HG03571 (cell line): ENCODE measurements at regions not wholly inside any gene's neighbourhood (a gene's known extent, or its start where the extent isn't known, plus 50 kb on each side); places are given as distances from the start of the nearest gene placed in this dataset.
"Not testable (repeated sequence)": the region's sequence is repeated elsewhere in the genome, so short reads cannot be mapped to it uniquely, and the experiment has no call there.

Experiments used
- ATAC-seq: cut with Tn5 transposase; IDR thresholded peaks from one replicate; pipeline ENCODE4 v1.9.1; 2021; ENCODE audit not compliant: unreplicated experiment

DNA sequence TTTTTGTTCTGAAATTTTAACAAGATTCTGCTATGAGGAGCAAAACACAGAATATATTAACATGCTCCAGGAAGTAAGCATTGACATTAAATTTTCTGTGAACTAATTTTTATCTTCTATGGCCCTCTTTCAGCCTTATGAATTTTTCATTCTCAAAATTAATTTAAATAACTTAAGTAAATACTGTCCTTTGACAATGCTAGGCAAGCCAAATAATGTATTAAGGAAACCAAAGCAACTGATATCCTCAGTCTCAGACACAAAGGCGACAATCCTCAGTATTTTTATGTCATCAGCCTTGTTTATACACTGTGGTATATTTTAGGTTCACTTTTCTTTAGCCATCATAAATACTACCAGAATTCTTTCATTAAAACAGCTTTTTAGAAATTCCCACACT is 159.8 kb downstream of the CGGBP1 start:
- ATAC-seq, result no peak

DNA sequence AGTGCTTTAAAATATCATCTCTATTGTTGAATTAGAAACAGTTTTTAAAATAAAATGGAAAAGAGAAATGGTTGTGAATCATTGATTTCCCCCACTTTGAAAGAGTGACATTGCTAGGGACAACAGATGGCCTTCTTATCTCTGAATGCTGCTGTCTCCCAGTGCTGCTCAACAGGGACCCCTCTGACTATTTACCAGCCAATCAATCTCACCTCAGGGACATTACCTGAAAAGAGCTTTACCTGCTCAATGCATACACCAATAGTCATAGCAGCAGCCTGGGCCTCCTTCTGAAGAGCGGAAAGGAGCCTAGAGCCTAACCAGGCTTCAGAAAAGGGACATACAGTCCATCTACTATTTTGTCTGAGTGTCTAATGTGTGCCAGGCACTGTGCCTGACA is 162.8 kb downstream of the CGGBP1 start:
- no peak for ATAC-seq

DNA sequence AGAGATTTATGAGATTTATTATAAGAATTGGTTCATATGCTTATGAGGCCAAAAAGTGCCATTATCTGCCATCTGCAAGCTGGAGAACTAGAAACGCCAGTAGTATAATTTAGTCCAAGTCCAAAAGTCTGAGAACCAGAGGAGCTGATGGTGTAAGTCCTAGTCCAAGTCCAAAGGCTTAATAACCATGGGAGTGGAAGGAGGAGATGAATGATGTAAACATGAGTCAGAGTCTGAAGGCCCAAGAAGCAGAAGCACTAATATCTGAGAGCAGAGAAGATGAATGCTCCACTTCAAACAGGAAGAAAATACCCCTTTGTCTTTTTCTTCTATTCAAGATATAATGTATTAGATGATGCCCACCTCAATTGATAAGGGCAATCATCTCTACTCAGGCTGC is 185.7 kb downstream of the CGGBP1 start:
- no peak for ATAC-seq

DNA sequence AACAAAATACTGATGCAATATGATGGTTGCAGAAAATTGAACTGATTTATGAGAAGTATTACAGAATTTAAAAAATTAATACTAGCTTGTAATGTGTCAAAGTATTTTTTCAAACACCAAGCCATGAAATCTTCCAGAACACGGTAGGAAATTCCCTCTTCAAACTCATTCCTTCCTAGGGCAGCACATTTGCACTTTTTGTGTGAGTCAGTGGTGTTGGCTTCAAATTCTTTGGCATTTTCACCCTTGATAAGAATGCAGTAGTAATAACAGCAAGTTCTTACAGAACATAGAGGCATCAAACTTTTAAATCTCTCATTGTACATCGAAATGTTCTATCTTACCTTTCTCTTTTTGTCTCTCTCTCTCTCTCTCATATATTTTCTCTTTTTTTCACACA is 191.8 kb downstream of the CGGBP1 start:
- no peak for ATAC-seq

DNA sequence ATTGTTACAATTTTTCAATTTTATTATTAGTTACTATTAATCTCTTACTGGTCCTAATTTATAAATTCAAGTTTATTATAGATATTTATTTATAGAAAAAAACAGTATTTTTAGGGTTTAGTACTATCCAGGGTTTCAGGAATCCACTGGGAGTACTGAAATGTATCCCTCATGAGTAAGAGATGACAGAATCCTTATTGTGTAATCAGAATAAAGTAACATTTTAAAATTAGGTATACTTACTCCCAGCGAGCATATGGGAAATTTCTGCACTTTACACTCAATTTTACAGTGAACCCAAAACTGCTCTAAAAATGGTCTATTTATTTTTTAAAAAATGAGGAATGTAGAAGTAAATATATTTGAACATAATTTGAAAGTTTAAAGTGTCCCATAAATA is 202.7 kb downstream of the CGGBP1 start:
- no peak for ATAC-seq

DNA sequence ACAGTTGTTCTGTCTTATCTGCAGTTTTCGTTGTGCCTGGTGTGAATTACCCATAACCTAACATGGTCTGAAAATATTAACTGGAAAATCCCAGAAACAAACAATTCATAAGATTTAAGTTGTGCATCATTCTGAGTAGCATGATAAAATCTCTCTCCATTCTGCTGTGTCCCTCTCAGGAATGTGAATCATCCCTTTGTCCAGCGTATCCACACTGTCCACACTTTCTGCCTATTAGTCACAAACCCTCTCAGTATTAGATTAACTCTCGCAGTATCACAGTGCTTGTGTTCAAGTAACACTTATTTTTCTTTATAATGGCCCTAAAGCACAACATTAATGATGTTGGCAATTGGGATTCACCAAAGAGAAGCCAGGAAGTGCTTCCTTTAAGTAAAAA is 203.2 kb downstream of the CGGBP1 start:
- no peak for ATAC-seq

DNA sequence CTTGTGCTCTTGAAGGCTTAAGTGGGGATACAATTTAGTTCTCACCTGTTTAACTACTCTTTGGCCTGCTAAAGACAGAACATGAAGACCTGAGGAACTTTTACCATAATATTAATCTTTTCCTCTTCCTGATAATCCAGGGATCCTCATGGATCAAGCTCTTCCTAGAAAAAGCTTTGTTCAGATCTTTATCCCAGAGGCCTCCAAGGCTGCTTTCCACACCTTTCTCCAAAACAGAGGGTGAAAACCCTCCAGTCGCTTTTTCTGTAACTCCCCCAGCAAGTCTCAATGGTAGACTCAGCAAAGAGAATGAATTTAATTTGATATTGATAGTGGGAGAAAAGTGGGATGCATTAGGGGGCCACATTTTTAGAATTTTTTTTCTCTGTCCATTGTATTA is 203.6 kb downstream of the CGGBP1 start:
- ATAC-seq, result no peak

DNA sequence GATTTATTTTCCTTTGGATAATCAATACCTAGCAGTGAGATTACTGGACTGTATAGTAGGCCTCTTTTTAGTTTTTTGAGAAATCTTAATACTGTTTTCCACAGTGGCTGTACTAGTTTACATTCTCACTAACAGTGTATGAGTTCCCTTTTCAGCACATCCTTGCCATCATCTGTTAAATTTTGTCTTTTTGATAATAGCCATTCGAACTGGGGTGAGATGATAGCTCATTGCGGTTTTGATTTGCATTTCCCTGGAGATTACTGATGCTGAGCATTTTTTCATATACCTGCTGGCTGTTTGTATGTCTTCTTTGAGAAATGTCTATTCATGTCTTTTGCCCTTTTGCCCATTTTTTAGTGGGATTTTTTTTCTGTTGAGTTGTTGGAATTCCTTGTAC is 210.8 kb downstream of the CGGBP1 start:
- ATAC-seq, result no peak

DNA sequence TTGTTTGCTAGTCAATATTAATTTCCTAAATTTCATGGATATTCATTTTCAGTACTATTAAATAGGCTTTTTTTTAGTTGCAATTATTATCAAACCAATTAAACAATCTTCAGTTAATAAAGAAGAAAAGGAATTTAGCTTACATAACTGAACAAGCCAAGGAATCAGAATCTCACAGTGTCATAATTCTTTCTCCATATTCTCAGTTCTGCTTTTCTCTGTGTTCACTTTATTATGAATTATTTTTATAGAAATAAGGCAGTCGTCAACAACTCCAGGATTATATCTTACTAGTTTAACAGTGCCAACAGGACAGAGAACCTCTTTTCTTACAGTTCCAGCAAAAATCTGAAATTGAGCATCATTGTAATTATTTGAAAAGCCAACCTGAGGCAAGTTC is 221.7 kb downstream of the CGGBP1 start:
- no peak for ATAC-seq

DNA sequence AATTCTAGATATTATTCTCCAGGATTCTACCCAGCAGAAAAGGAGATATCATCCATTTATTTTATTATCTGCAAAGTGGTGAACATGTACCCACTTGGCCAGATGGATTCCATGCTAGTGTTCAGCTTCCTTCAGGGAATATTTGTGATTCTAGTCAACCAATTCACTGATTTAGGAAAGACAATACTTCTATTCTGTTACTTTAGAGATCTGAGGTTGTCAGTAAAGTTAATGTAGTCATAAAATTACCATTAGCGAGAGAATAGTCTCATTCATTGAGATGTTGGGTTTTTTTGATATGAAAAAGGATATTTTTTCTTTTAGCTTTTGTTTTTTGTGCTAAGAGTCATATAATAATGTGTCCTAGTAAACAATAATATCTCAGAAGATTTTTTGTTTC is 222.8 kb downstream of the CGGBP1 start:
- no peak for ATAC-seq

DNA sequence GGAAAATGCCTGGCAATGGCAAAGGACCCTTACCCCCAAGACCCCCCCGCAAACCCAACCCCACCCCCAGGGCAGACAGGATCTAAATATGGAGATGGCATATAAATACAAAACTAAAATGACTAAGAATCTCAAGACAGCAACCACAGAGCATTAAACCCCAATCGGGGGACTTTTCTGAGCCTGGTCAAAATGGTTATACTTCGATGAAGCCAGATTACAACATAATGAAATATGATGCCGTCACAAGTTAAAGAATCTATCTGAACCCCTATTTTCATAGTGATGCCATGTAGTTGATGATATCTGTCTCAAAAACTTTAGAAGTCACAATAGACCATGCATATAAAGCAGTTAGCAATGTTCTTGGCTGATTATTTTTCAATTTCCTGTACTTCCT is 223.6 kb downstream of the CGGBP1 start:
- ATAC-seq, result no peak

DNA sequence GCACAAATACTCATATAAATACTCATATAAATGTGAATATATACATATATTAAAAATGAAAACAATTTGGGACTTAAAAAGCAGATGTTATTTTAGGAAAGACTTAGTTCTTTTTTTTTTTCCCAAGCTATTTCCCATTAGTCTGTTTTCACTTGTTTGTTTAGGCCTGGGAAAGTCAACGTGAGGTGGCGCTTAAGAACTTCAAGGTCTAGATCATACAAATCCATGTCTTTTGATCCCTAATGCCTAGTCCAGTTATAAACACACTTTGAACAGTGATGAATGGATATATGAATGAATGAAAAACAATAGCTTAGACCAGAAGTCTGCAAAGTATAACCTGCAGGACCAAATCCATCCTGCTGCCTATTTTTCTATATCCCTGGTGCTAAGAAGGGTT is 224.5 kb downstream of the CGGBP1 start:
- ATAC-seq, result no peak

DNA sequence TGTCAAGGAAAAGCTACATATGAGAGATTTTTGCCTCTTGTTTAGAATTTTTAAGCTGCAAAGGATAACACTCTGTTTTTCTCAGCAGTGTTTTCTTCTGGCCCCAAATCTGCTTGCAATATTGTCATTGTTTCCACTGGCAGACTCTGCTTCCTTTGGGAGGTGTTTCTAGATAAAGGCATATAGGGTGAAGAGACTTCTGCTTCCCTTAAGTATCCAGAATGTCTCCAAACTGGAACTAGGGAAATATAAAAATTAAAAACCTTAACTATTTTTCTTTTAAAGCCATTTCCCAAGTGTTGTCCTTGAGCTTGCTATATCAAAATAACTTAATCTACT is 225.8 kb downstream of the CGGBP1 start:
- ATAC-seq, result no peak

DNA sequence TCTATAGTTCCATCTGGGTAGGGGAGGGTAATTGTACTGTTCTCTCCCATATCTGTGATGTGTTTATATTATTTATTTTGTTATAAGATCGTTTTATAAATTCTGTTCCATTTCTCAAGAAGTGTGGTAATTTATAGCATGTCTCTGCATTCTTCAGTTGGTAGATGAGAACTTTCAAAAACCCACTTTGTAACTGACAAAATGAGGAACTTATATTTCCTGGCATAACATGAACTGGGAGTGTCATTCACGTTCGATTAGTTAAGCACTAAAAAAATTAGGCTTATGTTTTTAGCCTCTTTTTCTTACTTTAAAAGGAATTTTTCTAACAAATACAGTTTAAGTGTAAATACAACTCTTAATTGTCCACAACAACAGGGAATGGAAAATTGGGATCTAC is 230.8 kb downstream of the CGGBP1 start:
- no peak for ATAC-seq

DNA sequence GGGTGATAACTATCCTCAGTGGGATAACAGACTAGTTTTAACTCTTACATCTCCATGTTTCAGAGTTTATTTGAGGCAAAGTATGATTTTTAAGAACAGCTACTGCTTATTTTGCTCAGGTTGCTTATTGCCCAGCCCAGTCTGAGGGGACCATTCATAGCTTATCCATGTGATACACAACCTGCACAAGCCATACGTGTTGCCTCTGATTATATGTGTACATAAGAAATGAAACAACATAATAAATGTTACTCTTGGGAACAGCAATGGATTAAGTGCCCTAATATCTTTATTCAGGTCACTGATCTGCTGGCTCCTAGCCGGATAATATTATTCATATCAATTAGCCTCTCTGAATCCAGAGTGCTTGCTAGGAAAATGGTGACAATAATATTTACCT is 236.2 kb downstream of the CGGBP1 start:
- no peak for ATAC-seq

DNA sequence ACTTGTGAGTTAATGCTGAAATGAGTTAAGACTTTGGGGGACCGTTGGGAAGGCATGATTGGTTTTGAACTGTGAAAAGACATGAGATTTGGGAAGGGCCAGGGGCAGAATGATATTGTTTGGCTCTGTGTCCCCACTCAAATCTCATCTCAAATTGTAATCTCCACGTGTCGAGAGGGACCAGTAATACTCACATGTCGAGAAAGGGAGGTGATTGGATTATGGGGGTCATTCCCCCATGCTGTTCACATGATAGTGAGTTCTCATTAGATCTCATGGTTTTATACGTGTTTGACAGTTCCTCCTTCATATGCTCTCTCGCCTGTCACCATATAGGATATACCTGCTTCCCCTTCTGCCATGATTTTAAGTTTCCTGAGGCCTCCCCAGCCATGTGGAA is 245.3 kb downstream of the CGGBP1 start:
- ATAC-seq, result not testable (repeated sequence)

DNA sequence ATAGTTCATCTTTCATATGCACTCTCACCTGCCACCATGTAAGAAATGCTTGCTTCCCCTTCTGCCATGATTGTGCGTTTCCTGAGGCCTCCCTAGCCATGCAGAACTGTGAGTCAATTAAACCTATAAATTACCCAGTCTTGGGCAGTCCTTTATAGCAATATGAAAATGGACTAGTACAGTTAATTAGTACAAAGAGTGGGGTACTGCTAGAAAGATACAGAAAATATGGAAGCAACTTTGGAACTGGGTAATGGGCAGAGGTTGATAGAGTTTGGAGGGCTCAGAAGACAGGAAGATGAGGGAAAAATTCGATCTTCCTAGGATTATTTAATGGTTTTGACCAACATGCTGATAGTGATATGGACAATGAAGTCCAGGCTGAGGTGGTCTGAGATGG is 246.9 kb downstream of the CGGBP1 start:
- ATAC-seq, result no peak

DNA sequence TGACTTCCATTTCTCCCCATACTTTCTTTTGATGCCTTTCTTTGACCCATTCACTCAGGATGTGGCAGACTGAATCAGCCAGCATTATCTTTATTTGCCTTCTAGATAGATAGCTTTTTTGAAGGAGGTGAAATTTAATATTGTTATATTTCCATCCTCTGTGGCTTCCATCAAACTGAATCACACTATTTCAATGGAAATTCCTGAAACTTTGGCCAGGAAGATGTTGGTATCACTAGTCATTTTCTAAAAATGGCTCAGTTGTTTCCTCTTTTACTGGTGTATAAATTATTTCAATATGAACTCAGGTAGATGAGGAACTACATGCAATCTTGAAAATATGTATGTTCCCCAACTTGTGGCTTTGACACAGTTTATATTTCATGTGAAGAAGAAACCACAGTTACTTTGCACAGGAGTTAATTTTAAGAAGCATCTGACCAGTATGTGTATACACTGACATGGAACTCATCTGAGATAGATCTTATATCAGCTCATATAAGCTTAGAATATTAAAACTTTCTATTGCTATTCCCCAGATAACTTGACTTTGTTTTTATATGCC is 248.3 kb downstream of the CGGBP1 start:
- ATAC-seq, result no peak

DNA sequence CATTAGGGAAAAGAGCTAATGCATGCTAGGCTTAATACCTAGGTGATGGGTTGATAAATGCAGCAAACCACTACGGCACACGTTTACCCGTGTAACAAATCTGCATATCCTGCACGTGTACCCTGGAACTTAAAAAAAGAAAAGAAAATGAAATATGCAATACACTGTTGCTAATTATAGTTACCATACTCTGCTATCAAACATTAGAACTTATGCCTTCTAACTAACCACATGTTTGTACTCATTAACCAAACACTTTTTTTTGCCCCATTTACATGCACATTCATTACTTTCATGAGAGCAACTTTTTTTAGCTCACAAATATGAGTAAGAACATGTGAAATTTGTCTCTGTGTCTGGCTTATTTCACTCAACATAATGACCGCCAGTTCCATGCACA is 253.1 kb downstream of the CGGBP1 start:
- ATAC-seq, result peak; percentile 94

DNA sequence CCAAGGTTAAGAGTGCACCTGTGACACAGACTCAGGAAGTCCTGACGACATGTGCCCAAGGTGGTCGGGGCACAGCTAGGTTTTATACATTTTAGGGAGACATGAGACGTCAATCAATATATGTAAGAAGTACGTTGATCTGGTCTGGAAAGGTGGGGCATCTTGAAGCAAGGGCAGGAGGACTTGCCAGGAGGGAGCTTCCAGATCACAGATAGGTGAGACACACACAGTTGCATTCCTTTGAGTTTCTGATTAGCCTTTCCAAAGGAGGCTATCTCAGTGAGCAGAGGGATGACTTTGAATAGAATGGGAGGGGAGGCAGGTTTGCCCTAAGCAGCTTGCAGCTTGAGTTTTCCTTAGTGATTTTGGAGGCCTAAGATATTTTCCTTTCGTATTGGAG is 257.4 kb downstream of the CGGBP1 start:
- no peak for ATAC-seq

DNA sequence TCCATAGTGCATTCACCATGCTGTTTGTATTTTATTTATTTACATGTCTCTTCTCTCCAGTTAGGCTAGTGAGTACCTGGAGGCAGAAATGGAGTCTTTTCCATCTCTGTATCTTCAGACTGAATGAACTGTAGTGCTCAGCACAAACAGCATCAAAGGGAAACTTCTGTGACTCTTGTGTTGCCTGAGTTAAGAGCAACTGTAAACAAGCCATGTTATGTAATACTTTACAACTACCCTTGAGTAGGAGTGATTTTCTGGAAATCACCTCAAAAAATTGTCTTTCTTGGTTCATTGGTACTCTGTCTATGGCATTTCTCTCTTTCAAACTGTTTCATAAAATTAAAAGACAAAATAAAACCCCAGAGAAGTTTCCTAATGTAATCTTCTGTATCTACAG is 258.3 kb downstream of the CGGBP1 start:
- no peak for ATAC-seq

DNA sequence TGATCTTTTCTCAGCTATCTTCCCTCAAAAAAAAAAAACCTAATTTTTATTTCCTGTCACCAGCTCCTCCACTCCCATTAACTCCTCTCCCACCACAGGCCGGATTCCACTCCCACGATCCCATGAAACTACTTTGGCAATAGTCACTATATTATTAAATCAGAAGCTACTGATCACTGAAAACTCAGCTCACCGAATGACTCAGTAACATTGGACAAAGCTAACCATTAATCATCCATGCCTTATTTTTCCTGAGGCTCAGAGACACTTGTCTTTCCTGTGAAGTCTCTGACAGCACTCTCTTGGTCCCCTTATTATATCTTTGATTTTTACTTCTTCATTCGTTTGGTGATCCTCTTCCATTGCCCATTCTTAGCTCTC is 260.2 kb downstream of the CGGBP1 start:
- no peak for ATAC-seq

DNA sequence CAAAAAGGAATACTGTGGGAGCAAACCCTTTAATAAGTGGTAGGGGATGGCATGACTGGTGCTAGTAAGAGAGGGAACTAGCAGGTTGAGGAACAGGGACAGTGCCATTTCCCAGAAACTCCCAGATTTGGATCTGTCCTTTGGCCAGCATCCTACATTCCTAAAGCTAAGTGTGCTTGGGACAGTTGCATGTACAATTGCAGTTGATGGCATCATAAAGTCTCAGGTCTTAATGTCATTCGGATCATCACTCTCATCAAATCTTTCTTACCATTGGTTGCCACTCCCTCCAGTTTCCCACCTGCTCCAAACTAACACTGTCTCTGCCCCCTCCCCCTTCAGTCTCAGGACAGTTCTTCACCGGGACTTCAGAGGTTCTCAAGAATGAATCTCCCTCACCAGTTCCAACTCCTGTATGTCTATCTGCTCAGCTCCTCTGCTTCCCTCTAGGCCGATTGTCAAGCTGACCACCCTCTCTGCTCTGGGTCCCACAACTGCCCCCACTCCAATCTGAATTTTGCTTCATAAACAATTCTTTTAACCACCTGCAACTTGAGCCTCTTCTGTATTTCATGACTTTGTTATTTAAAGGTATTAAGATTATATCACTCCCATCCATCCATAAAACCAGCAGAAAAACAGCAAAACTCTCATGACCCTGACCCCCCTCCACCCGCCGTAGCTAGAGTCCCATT is 260.8 kb downstream of the CGGBP1 start:
- ATAC-seq, result no peak

DNA sequence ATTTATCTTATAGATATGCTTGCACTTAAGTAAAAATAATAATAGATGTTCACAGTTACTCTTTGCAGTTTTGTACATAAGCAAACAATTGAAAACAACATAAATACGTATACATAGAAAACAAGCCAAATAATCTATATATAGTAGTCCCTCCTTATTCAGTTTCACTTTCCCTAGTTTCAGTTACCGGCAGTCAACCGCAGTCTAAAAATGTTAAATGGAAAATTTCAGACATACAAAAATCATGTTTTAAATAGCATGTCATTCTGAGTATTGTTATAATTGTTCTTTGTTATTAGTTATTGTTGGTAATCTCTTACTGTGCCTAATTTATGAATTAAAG is 262.0 kb downstream of the CGGBP1 start:
- no peak for ATAC-seq
